ENCODE measurements at regions not wholly inside any gene's neighbourhood (a gene's known extent, or its start where the extent isn't known, plus 50 kb on each side); places are given as distances from the start of the nearest gene placed in this dataset.

- TF ChIP-seq CTCF (IDR thresholded peaks at IDR 0.05) = no peak
- TF ChIP-seq CREB1 (CRISPR knock-in tag; IDR thresholded peaks at IDR 0.05) = no peak
- no peak for TF ChIP-seq USF1 (CRISPR knock-in tag; IDR thresholded peaks at IDR 0.05)
Measured at GRCh38 chr6:81228912-81229555, 523.4 kb downstream of the TENT5A start.

All from WTC11 (cell line).